IMR-90 (cell line): ENCODE measurements at regions not wholly inside any gene's neighbourhood (a gene's known extent, or its start where the extent isn't known, plus 50 kb on each side); places are given as distances from the start of the nearest gene placed in this dataset.

ENCODE experiments used
- ATAC-seq: fragments of 200-7000 bp; cut with Tn5 transposase; 2 replicates; pipeline ENCODE4 v1.9.1; 2020; ENCODE audit warnings: low read depth, mild to moderate bottlenecking, moderate library complexity
- BruUV-seq: library from RNA; stranded (reverse); fragments of 400-500 nt; replicated peaks from 2 replicates; lab custom pipeline; 2021; lab: Mats Ljungman, UMichigan
- CTCF ChIA-PET: fragments of 300-600 bp; formaldehyde crosslinking; extraction: SDS; loops from one replicate; lab custom pipeline; 2021; ENCODE audit warnings: antibody characterized with exemption; lab: Yijun Ruan, JAX
- POLR2A ChIA-PET: fragments of 300-600 bp; sonication (Branson Sonifier 250); formaldehyde crosslinking; loops from one replicate; lab custom pipeline; 2022; ENCODE audit warnings: antibody characterized with exemption; ENCODE audit not compliant: unreplicated experiment; lab: Charles Lee
- DNase-seq: peaks from one replicate; pipeline ENCODE4 v3.0.0; 2013
- H2AFZ ChIP-seq: replicated peaks from 2 replicates; pipeline ENCODE3; 2013; ENCODE audit warnings: low read length, mild to moderate bottlenecking; ENCODE audit not compliant: poor library complexity
- H2AK5ac ChIP-seq: 2 replicates; pipeline ENCODE4 v1.6.1; 2013; ENCODE audit warnings: low read depth, low read length, inconsistent platforms
- H2AK9ac ChIP-seq: replicated peaks from 2 replicates; pipeline ENCODE3; 2013; ENCODE audit warnings: mild to moderate bottlenecking, low read depth, low read length, moderate library complexity; ENCODE audit not compliant: poor library complexity
- H2BK120ac ChIP-seq: 2 replicates; pipeline ENCODE4 v1.6.1; 2013; ENCODE audit warnings: low read depth, low read length, inconsistent platforms
- H2BK15ac ChIP-seq: 3 replicates; pipeline ENCODE4 v1.6.1; 2013; ENCODE audit warnings: low read depth, low read length, inconsistent platforms
- H2BK20ac ChIP-seq: 2 replicates; pipeline ENCODE4 v1.6.1; 2013; ENCODE audit warnings: low read depth, mild to moderate bottlenecking, inconsistent platforms, low read length, moderate library complexity
- H2BK5ac ChIP-seq: 2 replicates; pipeline ENCODE4 v1.6.1; 2013; ENCODE audit warnings: mild to moderate bottlenecking, low read depth, low read length, inconsistent platforms; ENCODE audit not compliant: poor library complexity, severe bottlenecking
- H3K14ac ChIP-seq: replicated peaks from 2 replicates; pipeline ENCODE4 v1.6.1; 2013; ENCODE audit warnings: low read depth, low read length, inconsistent platforms
- H3K18ac ChIP-seq: 2 replicates; pipeline ENCODE4 v1.6.1; 2013; ENCODE audit warnings: low read depth, low read length, control low read depth
- H3K23ac ChIP-seq: 2 replicates; pipeline ENCODE4 v1.6.1; 2013; ENCODE audit warnings: low read depth, low read length, inconsistent platforms
- H3K27ac ChIP-seq: 2 replicates; pipeline ENCODE4 v1.5.1; 2013; ENCODE audit warnings: mild to moderate bottlenecking, control low read depth, low read length; ENCODE audit not compliant: insufficient read depth
- H3K27me3 ChIP-seq: 2 replicates; pipeline ENCODE4 v1.6.1; 2013; ENCODE audit warnings: low read length; ENCODE audit not compliant: control insufficient read depth, insufficient read depth
- H3K36me3 ChIP-seq: 2 replicates; pipeline ENCODE4 v1.6.1; 2013; ENCODE audit warnings: low read length, mixed read lengths; ENCODE audit not compliant: control insufficient read depth, insufficient read depth
- H3K4ac ChIP-seq: 2 replicates; pipeline ENCODE4 v1.6.1; 2013; ENCODE audit warnings: low read depth, low read length, inconsistent platforms
- H3K4me1 ChIP-seq: 2 replicates; pipeline ENCODE4 v1.6.1; 2013; ENCODE audit warnings: low read length, mixed read lengths; ENCODE audit not compliant: control insufficient read depth, insufficient read depth
- H3K4me2 ChIP-seq: 2 replicates; pipeline ENCODE4 v1.6.1; 2013; ENCODE audit warnings: low read depth, mild to moderate bottlenecking, control low read depth, low read length, moderate library complexity
- H3K4me3 ChIP-seq: 2 replicates; pipeline ENCODE4 v1.5.1; 2013; ENCODE audit warnings: low read depth, mild to moderate bottlenecking, control low read depth, low read length, moderate library complexity; ENCODE audit not compliant: insufficient read depth
- H3K56ac ChIP-seq: 2 replicates; pipeline ENCODE4 v1.6.1; 2013; ENCODE audit warnings: low read length, inconsistent platforms; ENCODE audit not compliant: insufficient read depth; ENCODE audit errors: extremely low read depth
- H3K79me1 ChIP-seq, 2 experiments: 2 replicates each; pipeline ENCODE4 v1.6.1; 2013; ENCODE audit warnings: low read length in 2 of 2, inconsistent platforms in 1 of 2, low read depth in 1 of 2
- H3K9ac ChIP-seq: 2 replicates; pipeline ENCODE4 v1.6.1; 2013; ENCODE audit warnings: low read depth, low read length, control low read depth
- H3K9me1 ChIP-seq: 2 replicates; pipeline ENCODE4 v1.6.1; 2013; ENCODE audit warnings: low read length, inconsistent platforms; ENCODE audit not compliant: insufficient read depth
- H3K9me3 ChIP-seq: 2 replicates; pipeline ENCODE4 v1.6.1; 2013; ENCODE audit warnings: low read length; ENCODE audit not compliant: control insufficient read depth, insufficient read depth
- H4K20me1 ChIP-seq: 2 replicates; pipeline ENCODE4 v1.6.1; 2013; ENCODE audit warnings: low read length, inconsistent platforms; ENCODE audit not compliant: insufficient read depth
- H4K5ac ChIP-seq: 2 replicates; pipeline ENCODE4 v1.6.1; 2013; ENCODE audit warnings: mild to moderate bottlenecking, low read depth, low read length, control low read depth
- H4K8ac ChIP-seq, 2 experiments: 2 replicates each; pipeline ENCODE4 v1.6.1; 2013; ENCODE audit warnings: low read depth in 2 of 2, low read length in 2 of 2, control low read depth in 1 of 2, inconsistent platforms in 1 of 2
- H4K91ac ChIP-seq: 2 replicates; pipeline ENCODE4 v1.6.1; 2013; ENCODE audit warnings: low read depth, low read length, inconsistent platforms; ENCODE audit not compliant: insufficient read depth
- NFE2L2 ChIP-seq: fragments of 150-350 bp; IDR thresholded peaks from 2 replicates; pipeline ENCODE4 v1.6.1; 2016; ENCODE audit warnings: low read depth, mild to moderate bottlenecking, low read length
- WGBS, 2 experiments: methylation state at CpG; one replicate each; pipeline versions ENCODE4 v1.1.5 to v1.1.7; 2013; ENCODE audit warnings: missing lambda C conversion rate in 2 of 2; ENCODE audit not compliant: insufficient read length in 1 of 2; ENCODE audit errors: extremely low coverage in 2 of 2; 5-methylcytosine and 5-hydroxymethylcytosine counted together
- dilution Hi-C: fragments of 300-500 bp; cut with HindIII; formaldehyde crosslinking; loops from one replicate; pipeline ENCODE4 v1.14.3; 2018; ENCODE audit warnings: low sequenced_read_pairs; ENCODE audit not compliant: unreplicated experiment
- in situ Hi-C: fragments of 300-500 bp; cut with MboI; formaldehyde crosslinking; loops from 3 replicates; pipeline ENCODE4 v1.14.3; 2019; ENCODE audit warnings: low sequenced_read_pairs, inconsistent platforms, mixed read lengths
- intact Hi-C: fragments of 100-400 bp; cut with micrococcal nuclease; formaldehyde crosslinking; loops from 2 replicates; pipeline ENCODE4 v1.10.0; 2022
- TF ChIP-seq, protein P1 (sequence below): fragments of 150-350 bp; IDR thresholded peaks from 2 replicates; pipeline ENCODE4 v1.6.1; 2017; ENCODE audit warnings: mild to moderate bottlenecking, antibody characterized with exemption, low read length, low read depth

DNA sequence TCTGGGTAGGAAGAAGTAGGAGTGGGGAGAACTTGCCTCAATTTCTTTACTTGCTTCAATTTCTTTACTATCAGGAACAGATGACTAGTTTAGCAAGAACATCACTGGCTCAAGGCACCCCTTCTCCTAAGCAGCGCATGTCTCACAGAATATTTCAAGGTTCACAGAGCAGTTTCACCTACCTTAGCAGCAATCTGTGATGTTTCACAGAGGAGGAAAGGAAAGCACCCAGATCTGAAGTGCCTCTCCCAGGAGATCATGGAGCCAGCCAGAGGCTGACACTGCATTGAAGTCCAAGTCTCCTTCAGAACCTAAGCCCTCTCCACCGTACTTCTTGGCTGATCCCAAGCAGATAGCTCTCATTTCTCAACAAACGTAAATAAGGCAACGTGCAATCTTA lies 118.7 kb upstream of the PCED1B start:
- peak overlapping the region; percentile 83; the same call in 1 of the 2 replicates for H2BK20ac ChIP-seq
- no TSS peak for BruUV-seq
- dilution Hi-C loops: no loop called here
- no peak for TF ChIP-seq NFE2L2
- TF ChIP-seq, protein P1, sequence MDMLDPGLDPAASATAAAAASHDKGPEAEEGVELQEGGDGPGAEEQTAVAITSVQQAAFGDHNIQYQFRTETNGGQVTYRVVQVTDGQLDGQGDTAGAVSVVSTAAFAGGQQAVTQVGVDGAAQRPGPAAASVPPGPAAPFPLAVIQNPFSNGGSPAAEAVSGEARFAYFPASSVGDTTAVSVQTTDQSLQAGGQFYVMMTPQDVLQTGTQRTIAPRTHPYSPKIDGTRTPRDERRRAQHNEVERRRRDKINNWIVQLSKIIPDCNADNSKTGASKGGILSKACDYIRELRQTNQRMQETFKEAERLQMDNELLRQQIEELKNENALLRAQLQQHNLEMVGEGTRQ: no peak
- H3K14ac ChIP-seq: peak overlapping the region; percentile 27
- H3K56ac ChIP-seq: no peak overlapping the region
- intact Hi-C loops: no loop called here
- no peak overlapping the region for H3K23ac ChIP-seq
- peak overlapping the region; percentile 62 for H3K4ac ChIP-seq
- H3K9me3 ChIP-seq: no peaks in the 10 kb centered on the region
- peak overlapping the region; percentile 15; the same call in 1 of the 2 replicates for H2AK5ac ChIP-seq
- no peak overlapping the region for H3K4me3 ChIP-seq
- in situ Hi-C loops: no loop called here
- H3K9me1 ChIP-seq: peaks cover 12% of the 10 kb centered on the region
- no peak overlapping the region for H2BK5ac ChIP-seq
- H3K18ac ChIP-seq: no peak overlapping the region; the same call in 1 of the 2 replicates
- H3K27me3 ChIP-seq: no peaks in the 10 kb centered on the region
- WGBS, 2 experiments: 80% methylated on average over 1 of the region's 4 CpGs; no CpG with 5 or more reads in 1 of the 2 experiments
- peaks cover 10% of the 10 kb centered on the region for H3K4me1 ChIP-seq
- ChIA-PET CTCF (no interaction called here), POLR2A (no interaction called here)
- H4K91ac ChIP-seq: 0 out of 2 replicates have a peak overlapping the region, but pooled peaks have one; percentile 21
- H3K4me2 ChIP-seq: no peak overlapping the region
- no peak overlapping the region for H2AFZ ChIP-seq
- H3K9ac ChIP-seq: no peak overlapping the region
- H4K5ac ChIP-seq: no peak overlapping the region
- no peak overlapping the region; a peak in 1 of 4 replicates for H4K8ac ChIP-seq
- H2BK120ac ChIP-seq: peak overlapping the region; percentile 77
- H3K36me3 ChIP-seq: no peaks in the 10 kb centered on the region
- H2AK9ac ChIP-seq: peak overlapping the region; percentile 44
- H2BK15ac ChIP-seq: peak overlapping the region; percentile 66; the same call in 2 of the 3 replicates
- ATAC-seq: no peak
- no peak overlapping the region for H3K27ac ChIP-seq
- no peaks in the 10 kb centered on the region for H4K20me1 ChIP-seq
- no peak for DNase-seq
- H3K79me1 ChIP-seq: no peaks in the 10 kb centered on the region
